NCI-H460 (cell line): ENCODE measurements at regions not wholly inside any gene's neighbourhood (a gene's known extent, or its start where the extent isn't known, plus 50 kb on each side); places are given as distances from the start of the nearest gene placed in this dataset.
"Not testable (repeated sequence)": the region's sequence is repeated elsewhere in the genome, so short reads cannot be mapped to it uniquely, and the experiment has no call there.

Experiments
- DNase-seq: peaks from one replicate; pipeline ENCODE4 v3.0.0-alpha.2; 2016; ENCODE audit warnings: low read depth; ENCODE audit errors: extremely low read depth

DNA sequence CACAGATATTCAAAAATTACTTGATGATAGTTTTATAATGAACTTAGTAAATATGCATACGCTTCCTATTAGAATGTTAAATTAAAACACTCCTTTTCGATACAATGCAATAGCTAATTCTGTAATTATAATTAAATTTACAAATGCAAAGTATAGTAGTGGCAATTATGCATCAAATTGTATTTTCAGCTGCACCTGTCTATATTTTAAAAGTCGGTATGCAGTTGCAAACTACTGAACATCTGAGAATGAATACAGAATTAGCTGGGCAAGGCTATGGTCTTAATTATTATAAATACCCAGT lies 110.4 kb upstream of the ARHGAP42 start:
- no peak for DNase-seq

DNA sequence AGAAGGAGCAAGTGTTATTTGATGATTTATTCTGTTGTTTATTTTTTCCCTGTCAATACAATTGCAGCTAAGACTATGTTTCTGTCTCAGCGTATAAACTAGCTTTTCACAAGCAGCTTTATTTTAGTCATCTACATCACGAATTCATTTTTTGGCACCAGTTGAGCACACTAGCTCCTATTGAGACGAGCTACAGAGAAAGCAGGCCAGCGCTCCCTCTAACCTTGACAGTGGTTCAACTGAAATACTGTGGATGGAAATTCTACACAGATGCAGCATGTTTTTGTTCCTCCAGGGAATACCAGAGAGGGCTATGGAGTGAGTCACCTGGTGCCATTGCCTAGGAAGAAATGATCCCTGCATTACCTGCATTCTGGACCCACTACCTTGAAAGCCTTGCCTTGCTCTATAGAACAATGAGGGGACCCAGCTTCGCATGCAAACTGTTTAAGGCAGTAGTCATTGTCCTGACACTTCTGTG lies 108.2 kb upstream of the ARHGAP42 start:
- no peak for DNase-seq

DNA sequence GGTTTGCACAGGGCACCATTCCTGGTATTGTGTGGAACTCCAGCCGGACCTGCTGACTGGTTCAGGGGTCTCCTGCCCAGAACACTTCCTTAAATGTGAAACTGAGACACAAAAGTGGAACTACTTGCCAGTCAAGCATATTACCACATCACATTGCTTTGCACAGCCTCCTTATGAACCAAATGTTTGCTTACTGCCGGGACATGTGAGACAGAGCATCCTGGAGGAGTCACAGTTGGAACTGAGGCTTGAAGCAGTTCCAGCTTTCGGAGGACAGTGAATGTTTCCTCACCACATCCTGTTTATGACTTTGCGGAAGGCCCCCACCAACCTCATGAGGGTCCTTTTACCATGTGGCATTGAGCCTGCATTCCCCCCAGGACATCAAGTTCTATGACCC lies 105.8 kb upstream of the ARHGAP42 start:
- no peak for DNase-seq

DNA sequence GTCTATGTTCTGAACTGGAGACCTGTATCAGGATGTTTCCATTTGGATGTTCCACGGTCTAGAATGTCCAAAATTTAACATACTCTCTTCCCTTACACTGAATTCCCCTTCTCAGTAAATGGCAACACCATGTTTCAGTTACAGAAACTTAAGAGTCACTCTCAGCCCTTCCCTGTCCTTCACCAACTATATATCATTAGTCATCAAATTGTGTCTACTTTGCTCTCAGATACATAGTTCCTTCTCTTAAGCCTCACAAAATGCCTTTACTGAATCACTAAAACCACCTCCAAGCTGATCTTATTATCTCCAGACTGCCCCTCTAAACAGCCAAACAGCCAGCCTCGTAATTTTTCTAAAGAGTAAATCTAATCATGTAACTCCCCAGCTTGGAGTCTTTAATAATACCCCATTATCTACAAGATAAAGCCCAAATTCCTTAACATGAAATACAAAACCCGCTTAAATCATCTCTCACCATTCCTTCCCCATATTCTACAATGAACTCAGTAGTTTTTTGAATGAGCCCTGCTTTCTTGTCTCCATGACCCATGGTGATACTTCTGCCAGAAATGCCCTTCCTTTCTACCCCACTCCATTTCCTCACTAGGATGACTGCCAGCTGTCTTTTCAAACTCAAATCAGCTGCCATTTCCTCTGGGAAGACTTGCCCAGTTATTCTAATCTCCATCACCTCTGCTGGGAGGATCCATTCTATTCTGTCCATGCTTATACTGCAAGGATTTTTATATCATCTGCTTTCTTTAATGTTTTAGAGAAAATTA lies 102.7 kb upstream of the ARHGAP42 start:
- no peak for DNase-seq

DNA sequence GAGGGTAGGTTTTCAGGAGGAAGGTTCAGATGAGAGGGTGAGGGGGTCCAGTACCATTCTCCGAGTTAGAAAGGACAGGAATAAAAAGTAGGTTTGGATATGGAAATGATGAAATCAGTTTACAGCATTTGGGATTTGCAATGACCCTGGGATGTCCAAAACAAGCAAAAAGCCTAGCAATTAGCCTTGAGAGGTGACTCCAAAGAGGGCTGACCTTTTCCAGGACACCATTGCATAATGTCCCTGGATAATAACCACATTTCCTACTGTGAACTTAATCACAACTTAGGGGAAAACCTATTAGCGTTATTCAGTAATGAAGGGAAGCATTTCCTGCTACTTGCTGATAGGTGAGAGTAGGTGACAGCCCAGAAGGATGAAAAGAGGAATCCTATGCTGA lies 101.4 kb upstream of the ARHGAP42 start:
- no peak for DNase-seq

DNA sequence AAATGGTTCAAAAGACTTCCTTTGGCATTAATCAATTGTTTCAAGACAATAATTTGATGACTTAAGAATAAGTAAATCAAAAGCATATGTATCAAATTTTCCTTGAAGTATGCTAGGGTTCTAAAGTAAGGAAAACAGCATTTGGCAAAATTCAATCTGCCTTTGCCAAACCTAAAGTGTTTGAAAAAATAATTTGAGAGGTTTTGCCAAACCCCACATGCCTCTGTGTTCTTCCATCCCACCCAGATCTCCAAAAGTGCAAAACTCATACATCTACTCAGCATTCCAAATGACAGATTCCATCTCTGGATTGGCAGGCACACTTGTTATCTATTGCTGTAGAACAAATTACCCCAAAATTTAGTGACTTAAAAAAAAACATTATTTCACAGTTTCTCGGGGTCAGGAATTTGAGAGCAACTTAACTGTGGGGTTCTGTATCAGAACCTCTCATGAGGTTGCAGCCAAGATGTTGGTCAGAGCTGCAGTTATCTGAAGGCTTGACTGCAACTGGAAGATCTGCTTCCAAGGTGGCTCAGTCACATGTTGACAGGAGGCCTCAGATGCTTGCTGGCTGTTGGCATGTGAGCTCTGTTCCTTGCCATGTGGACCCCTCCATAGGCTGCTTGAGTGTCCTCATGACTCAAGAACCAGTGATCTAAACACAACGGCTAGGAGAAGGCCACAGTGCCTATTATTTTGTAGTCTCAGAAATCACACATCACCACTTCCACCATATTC lies 100.6 kb upstream of the ARHGAP42 start:
- no peak for DNase-seq

DNA sequence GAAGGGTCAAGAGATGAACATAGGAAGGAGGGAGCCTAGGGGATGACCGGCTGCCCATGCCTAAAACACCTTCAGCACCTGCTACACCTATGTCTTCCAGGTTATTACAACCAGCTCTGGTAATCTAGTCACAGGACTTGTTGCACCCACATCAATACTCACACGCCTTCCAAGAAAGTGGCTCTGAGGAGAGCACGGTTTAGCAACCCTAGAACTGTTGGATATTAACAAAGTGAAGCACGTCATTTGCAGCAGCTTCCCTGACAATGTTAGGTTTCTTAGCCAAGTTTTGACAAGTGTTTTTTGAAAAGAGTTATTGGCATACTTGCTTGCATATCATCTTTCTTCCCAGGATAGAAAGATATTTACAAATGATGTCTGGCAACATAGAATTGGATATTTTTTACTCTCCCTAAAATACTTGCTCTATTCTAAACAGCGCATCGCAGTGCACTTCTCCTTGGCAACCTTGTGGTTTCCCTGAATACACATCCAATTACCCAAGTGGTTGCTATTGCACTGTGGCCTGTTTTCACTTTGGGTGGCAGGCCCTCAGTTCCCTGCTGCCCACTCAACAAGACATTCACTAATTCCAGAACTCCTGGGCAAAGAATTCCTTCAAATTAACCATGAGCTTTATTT lies 94.3 kb upstream of the ARHGAP42 start:
- DNase-seq: no peak

DNA sequence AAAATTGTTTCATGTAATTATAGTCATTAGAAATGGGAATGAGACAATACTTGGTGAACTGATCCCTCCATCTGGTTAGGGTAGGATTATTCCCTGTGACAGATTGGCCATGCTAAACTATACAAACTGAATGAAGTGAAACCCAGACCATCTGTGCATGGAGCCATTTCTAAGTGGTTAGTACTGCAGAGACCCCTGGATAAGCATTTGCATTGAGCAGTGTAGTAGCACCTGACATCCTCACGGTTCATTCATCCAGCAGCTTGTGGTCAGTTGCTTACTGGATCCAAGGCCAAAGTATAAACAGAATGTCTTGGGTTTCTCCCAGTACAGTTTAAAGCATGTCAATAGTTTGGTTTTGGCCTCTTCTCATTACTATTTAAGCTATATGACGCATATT lies 93.8 kb upstream of the ARHGAP42 start:
- DNase-seq: no peak

DNA sequence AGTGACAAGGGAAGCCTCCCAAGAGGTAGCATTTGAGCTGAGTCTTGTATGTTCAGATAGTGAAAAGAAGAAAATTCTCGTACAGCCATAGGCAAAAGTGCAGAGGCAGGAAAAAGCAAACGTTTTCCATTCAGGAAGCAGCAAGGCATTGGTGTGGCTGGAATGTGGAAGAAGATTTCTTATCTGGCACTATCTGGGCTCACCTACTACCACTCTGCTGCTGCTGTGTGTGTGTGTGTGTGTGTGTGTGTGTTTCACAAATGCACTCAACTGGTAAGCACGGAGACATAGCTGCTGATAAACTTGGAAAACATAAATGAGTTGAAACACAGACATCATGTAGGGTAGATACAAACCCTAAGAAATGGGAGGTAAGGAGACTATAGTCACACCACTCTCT lies 92.8 kb upstream of the ARHGAP42 start:
- no peak for DNase-seq

DNA sequence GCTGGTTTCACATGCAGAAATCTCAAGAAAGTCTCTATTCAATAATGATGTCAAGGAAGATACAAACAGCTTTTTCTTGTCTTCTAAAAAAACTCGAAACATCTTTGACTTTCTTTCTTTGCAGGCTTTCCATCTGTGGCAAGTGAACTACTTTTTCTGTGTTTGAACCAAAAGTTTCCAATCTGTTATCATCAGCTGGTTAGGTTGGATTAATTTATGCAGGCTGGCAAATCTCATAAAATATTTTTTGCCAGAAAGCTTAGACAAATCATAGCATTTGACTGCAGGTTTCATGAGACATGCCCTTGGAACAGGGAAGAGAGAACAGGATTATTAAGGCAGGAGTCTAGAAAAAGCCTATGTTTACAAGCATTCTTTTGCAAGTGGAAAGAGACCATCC lies 86.1 kb upstream of the ARHGAP42 start:
- DNase-seq: no peak

DNA sequence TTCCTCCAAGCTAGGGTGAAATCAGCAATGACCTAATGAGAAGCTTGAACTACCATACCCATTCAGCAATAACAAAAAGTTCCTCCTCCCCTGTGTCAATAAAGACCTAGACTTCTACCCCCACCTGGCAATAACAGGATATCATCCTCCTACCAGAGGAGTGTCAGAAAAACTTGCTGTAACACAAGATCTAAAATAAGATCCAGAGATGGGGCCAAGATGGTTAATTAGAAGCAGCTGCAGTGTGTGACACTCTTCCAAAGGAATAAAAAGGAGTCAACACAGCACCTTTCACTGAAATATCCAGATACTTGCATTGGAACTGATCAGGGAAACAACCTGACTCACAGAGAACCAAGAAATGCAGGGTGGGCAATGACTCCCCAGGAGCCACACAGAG lies 84.4 kb upstream of the ARHGAP42 start:
- DNase-seq: no peak

DNA sequence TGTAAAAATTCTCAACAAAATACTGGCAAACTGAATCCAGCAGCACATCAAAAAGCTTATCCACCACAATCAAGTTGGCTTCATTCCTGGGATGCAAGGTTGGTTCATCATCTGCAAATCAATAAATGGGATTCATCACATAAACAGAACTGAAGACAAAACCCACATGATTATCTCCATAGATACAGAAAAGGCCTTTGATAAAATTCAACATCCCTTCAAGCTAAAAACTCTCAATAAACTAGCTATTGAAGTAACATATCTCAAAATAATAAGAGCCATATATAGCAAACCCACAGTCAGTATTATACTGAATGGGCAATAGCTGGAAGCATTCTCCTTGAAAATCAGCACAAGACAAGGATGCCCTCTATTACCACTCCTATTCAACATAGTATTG lies 79.3 kb upstream of the ARHGAP42 start:
- DNase-seq: not testable (repeated sequence)

DNA sequence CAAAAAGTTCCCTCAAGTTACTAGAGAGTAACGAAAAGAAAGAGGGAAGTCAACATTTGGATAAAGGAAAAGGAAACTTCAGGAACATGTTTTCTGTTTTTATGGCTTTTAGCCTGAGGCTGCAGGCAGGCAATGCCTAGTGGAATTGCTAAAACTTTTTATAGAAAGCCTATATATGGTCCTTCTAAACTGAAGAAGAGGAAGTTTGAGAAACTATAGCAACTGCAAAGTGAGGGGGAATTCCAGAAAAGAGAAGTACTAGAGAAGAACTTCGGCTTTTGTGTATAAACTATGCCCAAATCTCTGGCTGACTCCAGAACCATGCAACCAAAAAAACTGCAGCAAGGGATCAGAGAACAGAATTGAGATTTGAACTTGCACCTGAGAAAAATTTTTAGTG lies 74.3 kb upstream of the ARHGAP42 start:
- DNase-seq: no peak

DNA sequence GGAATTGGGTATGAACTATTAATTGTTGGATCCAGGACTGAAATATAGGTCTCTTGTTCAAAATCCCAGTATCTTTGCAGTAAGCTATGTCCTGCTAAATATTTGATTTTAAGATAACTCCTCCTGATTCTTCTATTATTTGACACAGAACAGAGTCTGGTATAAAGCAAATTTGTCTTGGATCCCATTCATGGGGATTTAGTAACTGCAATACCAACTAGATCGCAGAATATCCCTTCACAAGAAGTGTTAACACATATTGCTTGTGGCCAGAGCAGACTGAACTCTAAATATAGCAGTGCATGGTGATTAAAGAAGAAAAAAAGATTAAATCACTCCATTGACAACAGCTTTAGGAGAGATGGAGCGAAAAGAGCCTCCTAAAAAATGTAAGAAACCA lies 68.2 kb upstream of the ARHGAP42 start:
- DNase-seq: no peak

DNA sequence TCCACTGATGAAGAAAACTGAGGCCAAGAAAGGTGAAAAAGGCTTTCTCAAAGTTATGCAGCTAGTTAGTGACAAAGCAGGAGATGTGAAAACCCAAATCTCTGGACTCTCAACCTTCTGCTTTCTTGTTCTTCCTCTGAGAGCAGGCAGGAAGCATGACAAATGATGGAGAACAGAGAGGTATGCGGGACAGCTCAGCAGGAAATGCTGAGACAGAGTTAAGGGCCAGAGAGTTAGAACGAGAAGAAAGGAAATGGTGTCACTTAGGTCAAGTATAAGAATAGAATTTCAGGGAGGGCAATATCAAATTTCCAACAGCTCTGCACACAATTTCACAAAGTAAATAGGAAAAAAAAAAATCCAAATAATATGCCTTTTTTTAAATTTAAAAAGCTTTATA lies 67.6 kb upstream of the ARHGAP42 start:
- DNase-seq: no peak

DNA sequence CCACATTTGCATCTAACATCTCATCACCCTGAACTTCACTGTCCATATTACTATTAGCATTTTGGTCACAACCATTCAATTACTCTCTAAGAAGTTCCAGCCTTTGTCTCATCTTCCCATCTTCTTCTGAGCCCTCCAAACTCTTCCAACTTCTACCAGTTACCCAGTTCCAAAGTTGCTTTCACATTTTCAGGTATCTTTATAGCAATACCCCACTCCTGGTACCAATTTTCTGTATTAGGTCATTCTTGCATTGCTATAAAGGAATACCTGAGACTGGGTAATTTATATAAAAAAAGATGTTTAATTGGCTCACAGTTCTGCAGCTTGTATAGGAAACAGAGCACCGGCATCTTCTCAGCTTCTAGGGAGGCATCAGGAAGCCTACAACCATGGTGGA lies 64.7 kb upstream of the ARHGAP42 start:
- no peak for DNase-seq

DNA sequence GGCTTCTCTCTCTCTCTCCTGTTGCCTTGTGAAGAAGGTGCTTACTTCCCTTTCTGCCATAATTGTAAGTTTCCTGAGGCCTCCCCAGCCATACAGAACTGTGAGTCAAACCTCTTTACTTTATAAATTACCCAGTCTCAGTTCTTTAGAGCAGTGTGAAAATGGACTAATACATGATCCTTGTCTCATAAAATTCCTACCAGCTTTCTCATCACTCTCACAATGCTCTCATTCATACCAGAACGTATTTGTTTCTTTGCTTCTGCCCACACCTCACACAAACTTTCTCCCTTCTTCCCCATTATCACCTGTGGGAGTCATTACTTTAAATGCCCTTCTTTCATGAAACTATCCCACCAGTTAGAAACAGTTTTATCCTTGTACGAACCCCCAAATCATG lies 62.7 kb upstream of the ARHGAP42 start:
- no peak for DNase-seq

DNA sequence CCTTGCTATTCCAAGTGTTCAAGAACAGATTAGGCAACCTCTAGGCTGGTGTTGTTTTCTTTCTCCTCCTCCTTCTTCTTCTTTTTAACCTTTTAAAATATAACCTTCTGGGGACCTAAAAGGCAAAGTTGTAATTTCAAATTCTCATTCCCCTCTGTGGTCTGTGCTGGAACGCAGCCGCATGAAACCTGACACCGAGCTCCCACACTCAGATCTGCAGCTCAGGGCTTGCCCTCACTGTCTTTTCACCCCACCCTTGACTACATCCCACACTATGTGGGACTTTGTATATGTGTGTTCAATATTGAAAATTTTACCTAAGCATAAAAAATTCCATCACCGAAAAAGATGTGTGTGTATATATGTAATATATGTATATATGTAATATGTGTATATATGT lies 62.0 kb upstream of the ARHGAP42 start:
- no peak for DNase-seq

DNA sequence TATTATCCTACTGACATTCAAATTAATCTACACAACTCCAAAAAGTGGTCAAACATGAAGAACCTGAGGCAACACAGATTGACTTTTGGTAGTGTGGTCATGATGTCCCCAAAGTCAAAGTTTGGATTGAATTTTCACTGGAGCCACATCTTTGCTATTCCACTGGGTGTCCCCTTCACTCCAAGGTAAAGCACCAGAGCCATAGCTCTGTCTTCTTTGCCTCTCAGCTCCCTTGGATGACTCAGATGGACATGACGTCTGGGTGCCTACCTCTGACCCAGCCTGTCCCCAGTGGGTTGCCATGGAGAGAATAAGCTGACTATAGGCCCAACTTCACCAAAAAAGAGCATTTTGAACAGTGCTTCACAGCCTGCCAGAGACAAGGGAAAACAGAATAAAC lies 57.4 kb upstream of the ARHGAP42 start:
- no peak for DNase-seq

DNA sequence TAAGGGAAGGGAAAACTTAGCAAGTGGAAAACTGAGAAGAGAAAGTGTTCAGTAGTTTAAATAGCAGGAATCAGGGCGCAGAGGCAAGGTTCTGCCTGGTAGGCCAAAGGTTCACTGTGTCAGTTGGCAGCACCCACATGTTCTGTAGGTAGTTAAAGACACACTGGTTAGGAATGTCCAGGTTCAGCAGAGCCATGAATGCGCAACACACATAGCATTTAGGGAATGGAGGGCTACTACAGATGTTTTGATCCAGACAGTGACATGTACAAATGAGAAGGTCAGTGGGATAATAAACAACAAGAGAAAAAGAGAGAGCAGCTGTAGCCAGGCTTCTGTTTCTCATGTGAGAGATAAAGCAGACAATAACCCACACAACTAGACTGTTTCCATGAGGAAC lies 56.2 kb upstream of the ARHGAP42 start:
- no peak for DNase-seq

DNA sequence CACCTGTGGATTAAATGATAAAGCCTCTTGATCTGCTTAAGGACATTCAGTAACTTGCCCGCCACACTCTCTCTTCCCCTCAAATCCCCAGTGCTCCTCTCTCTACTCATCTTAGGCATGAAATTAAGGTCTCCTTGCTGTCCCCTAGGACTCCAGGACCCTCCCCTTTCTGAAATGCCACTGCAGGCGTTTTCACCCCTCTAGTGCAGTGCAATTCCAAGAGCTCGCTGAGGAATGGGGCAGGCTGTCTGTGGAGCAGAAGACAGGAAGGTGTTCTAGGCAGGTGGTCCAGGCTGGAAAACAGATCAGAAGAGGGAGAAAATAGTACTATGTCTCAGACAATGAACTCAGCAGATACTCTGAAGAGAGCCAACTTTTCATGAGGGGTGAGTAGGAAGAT lies 55.8 kb upstream of the ARHGAP42 start:
- no peak for DNase-seq

DNA sequence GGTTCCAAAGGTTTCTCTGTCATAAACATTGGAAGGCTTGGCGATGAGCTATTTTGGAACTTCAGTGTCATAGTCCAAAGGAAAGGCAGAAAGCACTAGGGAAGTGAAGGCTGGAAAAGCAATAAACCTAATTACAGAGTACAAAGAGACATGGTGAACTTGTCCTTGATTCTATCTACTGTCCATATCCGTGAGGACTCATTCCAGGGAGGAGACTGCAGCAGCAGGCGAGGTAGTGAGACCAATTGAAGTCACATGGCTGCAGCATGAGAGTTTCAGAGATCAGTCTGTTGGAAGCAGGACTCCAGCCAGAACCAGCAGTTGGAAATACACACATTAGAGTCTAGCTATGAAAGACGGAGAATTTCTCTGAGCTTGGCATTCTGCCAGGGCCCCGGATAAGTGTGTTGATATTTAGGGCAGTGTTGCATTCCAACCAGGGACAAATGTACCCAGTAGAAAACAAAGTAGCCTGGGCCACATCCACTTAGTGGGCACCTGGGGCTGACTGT lies 54.1 kb upstream of the ARHGAP42 start:
- DNase-seq: no peak
